ENCODE measurements at regions not wholly inside any gene's neighbourhood (a gene's known extent, or its start where the extent isn't known, plus 50 kb on each side); places are given as distances from the start of the nearest gene placed in this dataset.
"Not testable (repeated sequence)": the region's sequence is repeated elsewhere in the genome, so short reads cannot be mapped to it uniquely, and the experiment has no call there.

DNA sequence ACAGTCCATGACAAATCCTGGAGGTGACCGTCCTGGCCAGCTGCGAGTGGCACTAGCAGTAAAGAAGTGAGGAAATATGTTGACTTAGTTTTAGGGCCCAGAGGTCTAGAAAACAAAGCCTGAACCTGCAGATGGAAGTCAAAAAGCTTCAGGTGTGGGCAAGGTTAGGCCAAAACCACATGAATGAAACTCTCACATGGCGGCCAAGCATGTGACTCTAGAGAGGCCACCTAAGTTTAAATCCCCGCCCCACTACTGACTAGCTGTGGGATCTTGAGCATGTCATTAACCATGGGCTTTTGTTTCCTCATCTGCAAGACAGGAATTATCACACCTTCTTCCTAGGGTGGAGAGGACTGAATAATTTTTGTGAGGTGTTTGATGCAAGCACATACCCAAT lies 148.2 kb upstream of the DAB1 start:
- no peak for DNase-seq
- no peaks in the 10 kb centered on the region for H3K4me1 Mint-ChIP-seq
- H3K36me3 Mint-ChIP-seq (ENCODE audit: low read depth) = no peaks in the 10 kb centered on the region
- no peak overlapping the region for H3K27ac Mint-ChIP-seq
- no peak for TF ChIP-seq CTCF (IDR thresholded peaks at IDR 0.05)
- H3K9me3 Mint-ChIP-seq = peaks cover 24% of the 10 kb centered on the region
- no peaks in the 10 kb centered on the region for H3K27me3 Mint-ChIP-seq (ENCODE audit: low read depth, poor library complexity)
- no peak overlapping the region for H3K4me3 Mint-ChIP-seq

DNA sequence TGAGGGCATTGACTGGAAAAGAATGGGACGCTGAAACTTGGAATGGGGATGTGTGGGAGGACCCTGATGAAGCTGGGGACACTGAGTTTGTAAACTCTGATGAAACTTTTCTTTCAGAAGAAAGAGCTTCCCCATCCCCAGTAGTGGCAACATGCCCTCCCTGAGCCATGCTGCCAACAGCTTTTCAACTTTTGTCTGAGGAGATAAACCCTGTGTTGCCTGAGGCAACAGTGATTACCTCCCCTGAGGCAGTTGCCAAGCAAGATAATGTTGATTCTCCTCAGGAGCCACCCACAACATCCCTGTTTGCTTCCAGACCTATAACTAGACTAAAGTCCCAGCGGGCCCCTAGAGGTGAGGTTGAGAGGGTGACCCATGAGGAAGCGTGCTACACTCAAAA lies 134.2 kb upstream of the DAB1 start:
- Mint-ChIP-seq H3K9me3 (peaks cover 10% of the 10 kb centered on the region), H3K27me3 (ENCODE audit: low read depth, poor library complexity) (peaks cover 15% of the 10 kb centered on the region)
- not testable (repeated sequence) for H3K4me1 Mint-ChIP-seq; DNase-seq; H3K36me3 Mint-ChIP-seq (ENCODE audit: low read depth); H3K4me3 Mint-ChIP-seq; H3K27ac Mint-ChIP-seq

GRCh38 chr1:57553666-57554065 lies 129.8 kb upstream of the DAB1 start:
- no peak overlapping the region for H3K4me3 Mint-ChIP-seq
- peaks cover 10% of the 10 kb centered on the region for H3K27me3 Mint-ChIP-seq (ENCODE audit: low read depth, poor library complexity)
- H3K36me3 Mint-ChIP-seq (ENCODE audit: low read depth) = no peaks in the 10 kb centered on the region
- TF ChIP-seq CTCF (IDR thresholded peaks at IDR 0.05) = no peak
- no peaks in the 10 kb centered on the region for H3K9me3 Mint-ChIP-seq
- H3K4me1 Mint-ChIP-seq = no peaks in the 10 kb centered on the region
- no peak for DNase-seq
- no peak overlapping the region for H3K27ac Mint-ChIP-seq

DNA sequence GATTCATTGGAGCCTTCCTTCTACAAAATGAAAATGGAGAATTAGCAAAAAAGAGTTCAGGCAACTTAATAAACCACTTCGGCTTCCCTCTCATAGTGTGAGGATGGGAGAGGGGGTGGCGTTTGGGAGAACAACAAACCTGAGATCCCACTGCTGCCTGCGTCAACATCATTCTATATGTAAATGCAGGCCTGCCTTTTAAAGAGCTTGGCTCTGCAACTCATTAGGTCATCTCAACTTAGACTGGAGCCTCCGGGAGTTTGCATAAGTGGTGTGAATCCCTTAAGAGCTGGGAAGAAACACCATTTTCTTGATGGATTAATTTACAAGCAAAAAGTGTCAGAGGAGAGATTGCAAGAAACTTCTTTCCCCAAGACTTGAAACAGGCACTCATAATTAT lies 127.6 kb upstream of the DAB1 start:
- Mint-ChIP-seq H3K4me3 (no peak overlapping the region), H3K27ac (no peak overlapping the region), H3K4me1 (no peaks in the 10 kb centered on the region), H3K27me3 (ENCODE audit: low read depth, poor library complexity) (peaks cover 4% of the 10 kb centered on the region), H3K36me3 (ENCODE audit: low read depth) (no peaks in the 10 kb centered on the region), H3K9me3 (no peaks in the 10 kb centered on the region)
- DNase-seq = no peak
- TF ChIP-seq CTCF (IDR thresholded peaks at IDR 0.05) = no peak

DNA sequence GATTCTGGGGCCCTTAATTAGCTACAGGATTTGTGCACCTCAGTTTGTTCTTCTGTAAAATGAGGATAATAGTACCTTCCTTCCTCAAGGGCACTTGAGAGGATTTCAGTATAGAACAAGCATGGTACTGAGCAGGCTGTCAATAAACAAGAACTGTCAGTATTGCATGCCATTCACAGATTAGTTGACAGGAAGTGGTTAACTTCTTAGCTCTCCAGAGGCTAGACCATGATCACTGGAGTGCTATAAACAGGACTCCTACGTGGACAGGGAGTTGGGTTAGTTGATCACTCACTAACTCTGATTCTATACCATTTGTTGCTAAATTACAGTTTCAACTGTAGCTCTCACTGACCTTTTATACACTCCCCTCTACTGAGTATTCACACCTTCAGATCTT lies 126.2 kb upstream of the DAB1 start:
- Mint-ChIP-seq H3K9me3 (no peaks in the 10 kb centered on the region), H3K27me3 (ENCODE audit: low read depth, poor library complexity) (peaks cover 4% of the 10 kb centered on the region), H3K27ac (no peak overlapping the region), H3K4me1 (no peaks in the 10 kb centered on the region), H3K4me3 (no peak overlapping the region), H3K36me3 (ENCODE audit: low read depth) (no peaks in the 10 kb centered on the region)
- no peak for TF ChIP-seq CTCF (IDR thresholded peaks at IDR 0.05)
- no peak for DNase-seq

- no peak for TF ChIP-seq CTCF (IDR thresholded peaks at IDR 0.05)
- H3K4me3 Mint-ChIP-seq = no peak overlapping the region
- H3K4me1 Mint-ChIP-seq = no peaks in the 10 kb centered on the region
- H3K27me3 Mint-ChIP-seq (ENCODE audit: low read depth, poor library complexity) = peaks cover 4% of the 10 kb centered on the region
- no peak overlapping the region for H3K27ac Mint-ChIP-seq
- no peaks in the 10 kb centered on the region for H3K9me3 Mint-ChIP-seq
- DNase-seq = no peak
- H3K36me3 Mint-ChIP-seq (ENCODE audit: low read depth) = no peaks in the 10 kb centered on the region
Observed at GRCh38 chr1:57549300-57549699, 125.4 kb upstream of the DAB1 start.

Data from nephron progenitor cell (in vitro differentiated cells).